Testis (tissue), 2 donors: ENCODE measurements at regions not wholly inside any gene's neighbourhood (a gene's known extent, or its start where the extent isn't known, plus 50 kb on each side); places are given as distances from the start of the nearest gene placed in this dataset.

Experiments used
- DNase-seq: peaks from one replicate; pipeline ENCODE4 v3.0.0-alpha.2; 2019
- H3K27ac ChIP-seq, 2 donors: fragments of 200-600 bp; sonication (generic); one replicate each; pipeline ENCODE4 v1.5.1; 2019
- H3K27me3 ChIP-seq: fragments of 200-600 bp; sonication (generic); one replicate; pipeline ENCODE4 v1.5.1; 2019
- H3K36me3 ChIP-seq: fragments of 200-600 bp; sonication (generic); one replicate; pipeline ENCODE4 v1.5.1; 2017; ENCODE audit warnings: low read depth; ENCODE audit errors: missing control alignments
- H3K4me1 ChIP-seq: fragments of 200-600 bp; sonication (generic); one replicate; pipeline ENCODE4 v1.5.1; 2019
- H3K4me3 ChIP-seq, 2 donors: fragments of 200-600 bp; sonication (generic); one replicate each; pipeline ENCODE4 v1.5.1; 2017 to 2019
- H3K9me3 ChIP-seq: fragments of 200-600 bp; sonication (generic); one replicate; pipeline ENCODE4 v1.5.1; 2017
- POLR2A ChIP-seq: fragments of 450-650 bp; IDR thresholded peaks from one replicate; pipeline ENCODE4 v1.6.1; 2017; ENCODE audit warnings: antibody characterized with exemption, mild to moderate bottlenecking, moderate library complexity
- WGBS, 2 donors: methylation state at CpG; one replicate each; pipeline ENCODE4 v1.1.5; 2018; 5-methylcytosine and 5-hydroxymethylcytosine counted together
- intact Hi-C: fragments of 100-400 bp; cut with DNase I; formaldehyde crosslinking; loops from one replicate; pipeline ENCODE4 v1.15.1; 2023; ENCODE audit warnings: low total_unique reads
- TF ChIP-seq, protein P1 (sequence below), 3 experiments: fragments of 450-650 bp in 2 of 3; fragments of 200-600 bp in 1 of 3; sonication (generic) in 1 of 3; IDR thresholded peaks; one replicate each; pipeline ENCODE4 v1.5.1; 2016 to 2019; ENCODE audit warnings: antibody characterized with exemption in 3 of 3, mild to moderate bottlenecking in 2 of 3, moderate library complexity in 1 of 3

DNA sequence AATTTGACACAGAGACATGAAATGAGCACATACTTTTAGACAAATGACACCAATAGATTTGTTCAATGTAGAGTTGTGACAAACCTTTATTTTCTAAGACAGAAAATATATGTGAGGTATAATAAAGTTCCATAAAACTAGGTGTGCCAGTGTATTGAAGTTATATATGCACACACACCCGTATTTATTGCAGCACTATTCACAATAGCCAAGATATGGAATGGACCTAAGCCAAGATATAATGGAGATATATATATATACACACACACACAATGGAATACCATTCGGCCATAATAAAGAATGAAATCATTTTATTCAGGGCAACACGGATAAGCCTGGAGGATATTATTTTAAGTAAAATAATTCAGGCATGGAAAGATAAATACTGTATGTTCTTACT lies 1013.5 kb downstream of the KCNT2 start:
- TF ChIP-seq, protein P1, sequence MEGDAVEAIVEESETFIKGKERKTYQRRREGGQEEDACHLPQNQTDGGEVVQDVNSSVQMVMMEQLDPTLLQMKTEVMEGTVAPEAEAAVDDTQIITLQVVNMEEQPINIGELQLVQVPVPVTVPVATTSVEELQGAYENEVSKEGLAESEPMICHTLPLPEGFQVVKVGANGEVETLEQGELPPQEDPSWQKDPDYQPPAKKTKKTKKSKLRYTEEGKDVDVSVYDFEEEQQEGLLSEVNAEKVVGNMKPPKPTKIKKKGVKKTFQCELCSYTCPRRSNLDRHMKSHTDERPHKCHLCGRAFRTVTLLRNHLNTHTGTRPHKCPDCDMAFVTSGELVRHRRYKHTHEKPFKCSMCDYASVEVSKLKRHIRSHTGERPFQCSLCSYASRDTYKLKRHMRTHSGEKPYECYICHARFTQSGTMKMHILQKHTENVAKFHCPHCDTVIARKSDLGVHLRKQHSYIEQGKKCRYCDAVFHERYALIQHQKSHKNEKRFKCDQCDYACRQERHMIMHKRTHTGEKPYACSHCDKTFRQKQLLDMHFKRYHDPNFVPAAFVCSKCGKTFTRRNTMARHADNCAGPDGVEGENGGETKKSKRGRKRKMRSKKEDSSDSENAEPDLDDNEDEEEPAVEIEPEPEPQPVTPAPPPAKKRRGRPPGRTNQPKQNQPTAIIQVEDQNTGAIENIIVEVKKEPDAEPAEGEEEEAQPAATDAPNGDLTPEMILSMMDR (IDR thresholded peaks at IDR 0.05): no peak
- no peak for TF ChIP-seq POLR2A
- Histone ChIP-seq H3K27me3 (no peaks in the 10 kb centered on the region), H3K27ac (no peak overlapping the region), H3K9me3 (no peaks in the 10 kb centered on the region), H3K4me1 (no peaks in the 10 kb centered on the region), H3K4me3 (no peak overlapping the region), H3K36me3 (no peaks in the 10 kb centered on the region)
- intact Hi-C loops: no loop called here
- DNase-seq: no peak
- WGBS, 2 donors: 87 to 97% methylated on average over 3 of the region's 3 CpGs

DNA sequence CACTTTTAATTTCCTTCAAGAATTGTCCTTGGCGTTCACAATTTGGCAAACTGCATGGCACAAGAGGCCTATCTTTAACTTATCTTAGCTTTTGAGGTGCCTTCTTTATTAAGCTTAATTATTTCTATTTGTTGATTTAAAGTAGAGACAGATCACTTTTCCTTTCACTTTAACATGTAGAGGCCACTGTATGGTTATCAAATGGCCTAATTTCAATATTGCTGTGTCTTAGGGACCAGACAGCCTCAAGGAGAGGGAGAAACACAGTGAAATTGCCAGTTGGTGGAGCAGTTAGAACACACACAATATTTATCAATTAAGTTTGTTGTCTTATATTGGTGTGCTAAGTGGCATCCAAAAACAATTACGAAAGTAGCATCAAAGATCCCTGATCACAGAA lies 1013.9 kb downstream of the KCNT2 start:
- DNase-seq: no peak
- no peaks in the 10 kb centered on the region for H3K36me3 ChIP-seq
- no peaks in the 10 kb centered on the region for H3K27me3 ChIP-seq
- TF ChIP-seq, protein P1 (IDR thresholded peaks at IDR 0.05): no peak
- TF ChIP-seq POLR2A: no peak
- intact Hi-C loops: no loop called here
- 72 to 82% methylated on average over 2 of the region's 2 CpGs for WGBS, 2 donors
- no peaks in the 10 kb centered on the region for H3K9me3 ChIP-seq
- no peak overlapping the region for H3K27ac ChIP-seq
- no peaks in the 10 kb centered on the region for H3K4me1 ChIP-seq
- H3K4me3 ChIP-seq: no peak overlapping the region

DNA sequence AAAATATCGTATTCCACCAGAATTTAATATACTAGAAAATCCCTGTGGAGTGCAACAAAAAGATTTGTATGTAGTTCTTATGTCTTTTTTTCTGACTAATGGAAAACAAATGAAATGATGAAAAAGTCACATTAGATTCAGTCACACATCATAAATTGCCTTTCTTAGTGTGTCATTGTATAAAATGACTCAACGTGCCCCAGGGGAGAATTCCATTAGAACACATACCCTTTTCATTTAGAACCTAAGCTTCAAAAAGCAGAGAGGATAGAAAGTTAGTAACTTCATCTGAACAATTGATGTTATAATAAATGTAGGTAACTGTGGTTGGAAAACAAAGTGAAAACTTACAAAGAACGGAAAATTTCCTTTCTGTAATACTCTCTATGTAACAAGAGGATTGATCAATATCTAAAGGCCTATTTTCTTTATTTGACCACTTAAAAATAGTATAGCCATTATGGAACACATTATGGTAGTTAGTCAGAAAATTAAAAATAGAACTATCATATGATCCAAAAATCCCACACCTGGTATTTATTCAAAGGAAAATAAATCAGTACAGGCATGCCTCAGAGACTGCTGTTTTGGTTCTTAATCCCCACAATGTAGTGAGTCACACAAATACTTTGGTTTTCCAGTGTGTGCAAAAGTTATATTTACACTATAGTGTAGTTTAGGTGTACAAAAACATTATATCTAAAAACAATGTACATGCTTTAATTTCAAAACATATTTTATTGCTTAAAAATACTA lies 1016.1 kb downstream of the KCNT2 start:
- TF ChIP-seq, protein P1 (IDR thresholded peaks at IDR 0.05): no peak
- no peak for TF ChIP-seq POLR2A
- 89 to 95% methylated on average over 3 of the region's 3 CpGs for WGBS, 2 donors
- Histone ChIP-seq H3K36me3 (no peaks in the 10 kb centered on the region), H3K4me3 (no peak overlapping the region), H3K27ac (no peak overlapping the region), H3K27me3 (no peaks in the 10 kb centered on the region), H3K9me3 (no peaks in the 10 kb centered on the region), H3K4me1 (no peaks in the 10 kb centered on the region)
- intact Hi-C loops: no loop called here
- DNase-seq: no peak

DNA sequence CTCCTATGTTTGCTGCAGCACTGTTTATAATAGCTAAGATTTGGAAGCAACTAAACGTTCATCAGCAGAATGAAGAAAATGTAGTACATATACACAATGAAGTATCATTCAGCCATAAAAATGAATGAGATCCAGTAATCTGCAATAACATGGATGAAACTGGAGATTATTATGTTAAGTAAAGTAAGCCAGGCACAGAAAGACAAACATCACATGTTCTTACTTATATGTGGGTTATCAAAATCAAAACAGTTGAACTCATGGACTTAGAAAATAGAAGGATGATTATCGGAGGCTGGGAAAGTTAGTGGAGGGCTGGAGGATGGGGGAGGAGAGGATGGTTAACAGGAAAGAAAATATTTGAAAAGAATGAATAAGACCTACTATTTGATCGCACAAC lies 1017.6 kb downstream of the KCNT2 start:
- H3K4me3 ChIP-seq: no peak overlapping the region
- intact Hi-C loops: no loop called here

More for the DNA sequence above, 1017.6 kb downstream of the KCNT2 start:
- no peaks in the 10 kb centered on the region for H3K27me3 ChIP-seq
- no peak for DNase-seq
- no peaks in the 10 kb centered on the region for H3K9me3 ChIP-seq
- TF ChIP-seq, protein P1 (IDR thresholded peaks at IDR 0.05): no peak
- no peak for TF ChIP-seq POLR2A
- H3K4me1 ChIP-seq: no peaks in the 10 kb centered on the region
- WGBS, 2 donors: 60 to 69% methylated on average over 3 of the region's 3 CpGs
- H3K36me3 ChIP-seq: no peaks in the 10 kb centered on the region
- H3K27ac ChIP-seq: no peak overlapping the region
